ENCODE measurements at regions not wholly inside any gene's neighbourhood (a gene's known extent, or its start where the extent isn't known, plus 50 kb on each side); places are given as distances from the start of the nearest gene placed in this dataset.

- no peaks in the 10 kb centered on the region for H3K27me3 ChIP-seq (ENCODE audit: insufficient read depth, low read length)
- intact Hi-C loops (cut with micrococcal nuclease), result no loop called here
- H3K9ac ChIP-seq (ENCODE audit: low read length), result no peak overlapping the region
- H3K4me2 ChIP-seq (ENCODE audit: low read length), result no peak overlapping the region
- no peaks in the 10 kb centered on the region for H3K79me2 ChIP-seq (ENCODE audit: insufficient read depth, low read length)
- TF ChIP-seq TCF7L2 (IDR thresholded peaks at IDR 0.05; ENCODE audit: borderline replicate concordance, extremely low read depth, insufficient read depth, insufficient read length), result no peak
- no peak for TF ChIP-seq SP1 (IDR thresholded peaks at IDR 0.05; ENCODE audit: low read depth)
- no peak for TF ChIP-seq FOSL1 (IDR thresholded peaks at IDR 0.05; ENCODE audit: low read depth)
- no peak for TF ChIP-seq POLR2AphosphoS5 (IDR thresholded peaks at IDR 0.05; ENCODE audit: low read depth, low read length)
- TF ChIP-seq YY1 (IDR thresholded peaks at IDR 0.05; ENCODE audit: extremely low read depth, insufficient replicate concordance, low read depth, low read length), result no peak
- TF ChIP-seq ZFX (IDR thresholded peaks at IDR 0.05), result no peak
- TF ChIP-seq CTCF (IDR thresholded peaks at IDR 0.05 in 2 of 3, conservative IDR thresholded peaks at IDR 0.05 in 1 of 3; ENCODE audit: borderline replicate concordance in 1 of 3, insufficient read depth in 1 of 3, low read depth in 2 of 3, low read length in 2 of 3), result no peak
- no peak for TF ChIP-seq POLR2A (IDR thresholded peaks at IDR 0.05; ENCODE audit: borderline replicate concordance, extremely low read depth, insufficient read depth, insufficient read length)
- TF ChIP-seq EZH2phosphoT487 (IDR thresholded peaks at IDR 0.05; ENCODE audit: borderline replicate concordance), result no peak
- no peak for TF ChIP-seq ZNF274 (IDR thresholded peaks at IDR 0.05; ENCODE audit: low read depth, low read length)
- TF ChIP-seq CEBPB (IDR thresholded peaks at IDR 0.05; ENCODE audit: low read depth), result no peak
- no peak for TF ChIP-seq ATF3 (IDR thresholded peaks at IDR 0.05)
- TF ChIP-seq SRF (IDR thresholded peaks at IDR 0.05; ENCODE audit: low read depth), result no peak
- no peak for TF ChIP-seq ELF1 (IDR thresholded peaks at IDR 0.05; ENCODE audit: borderline replicate concordance, low read depth)
- TF ChIP-seq REST (IDR thresholded peaks at IDR 0.05; ENCODE audit: low read depth), result no peak
- CTCF ChIA-PET, result no interaction called here
- no peaks in the 10 kb centered on the region for H3K9me2 ChIP-seq (ENCODE audit: insufficient read depth)
- H3K27ac ChIP-seq (ENCODE audit: low read depth, low read length), result no peak overlapping the region
- RAD21 ChIA-PET (ENCODE audit: low non-redundant PET in 1 of 2, low total read pairs in 2 of 2, uncharacterized antibody in 2 of 2, unreplicated experiment in 2 of 2), result no interaction called here
- DNase-seq (ENCODE audit: low read depth, low spot score), result no peak
- no peaks in the 10 kb centered on the region for H4K20me1 ChIP-seq (ENCODE audit: insufficient read depth)
- no peak overlapping the region for H3K4me3 ChIP-seq (replicated peaks in 1 of 2; ENCODE audit: low read depth in 1 of 2, low read length in 2 of 2)
- H3K9me3 ChIP-seq (ENCODE audit: control insufficient read depth in 1 of 2, insufficient read depth in 1 of 2, low read depth in 1 of 2, low read length in 2 of 2), result no peaks in the 10 kb centered on the region
- BruUV-seq (replicated peaks), result no TSS peak
- no peaks in the 10 kb centered on the region for H3K36me3 ChIP-seq (ENCODE audit: control insufficient read depth in 1 of 2, insufficient read depth in 2 of 2, low read length in 2 of 2)
- POLR2A ChIA-PET, result no interaction called here
- H2AFZ ChIP-seq (ENCODE audit: low read depth, low read length, poor library complexity, severe bottlenecking), result no peak overlapping the region
- no peak for ATAC-seq
- H3K4me1 ChIP-seq (ENCODE audit: control insufficient read depth in 1 of 2, insufficient read depth in 2 of 2, low read length in 2 of 2), result no peaks in the 10 kb centered on the region
These were observed 104.2 kb downstream of the KDR start for GRCh38 chr4:55021214-55021613.
